ENCODE measurements at regions not wholly inside any gene's neighbourhood (a gene's known extent, or its start where the extent isn't known, plus 50 kb on each side); places are given as distances from the start of the nearest gene placed in this dataset.

DNA sequence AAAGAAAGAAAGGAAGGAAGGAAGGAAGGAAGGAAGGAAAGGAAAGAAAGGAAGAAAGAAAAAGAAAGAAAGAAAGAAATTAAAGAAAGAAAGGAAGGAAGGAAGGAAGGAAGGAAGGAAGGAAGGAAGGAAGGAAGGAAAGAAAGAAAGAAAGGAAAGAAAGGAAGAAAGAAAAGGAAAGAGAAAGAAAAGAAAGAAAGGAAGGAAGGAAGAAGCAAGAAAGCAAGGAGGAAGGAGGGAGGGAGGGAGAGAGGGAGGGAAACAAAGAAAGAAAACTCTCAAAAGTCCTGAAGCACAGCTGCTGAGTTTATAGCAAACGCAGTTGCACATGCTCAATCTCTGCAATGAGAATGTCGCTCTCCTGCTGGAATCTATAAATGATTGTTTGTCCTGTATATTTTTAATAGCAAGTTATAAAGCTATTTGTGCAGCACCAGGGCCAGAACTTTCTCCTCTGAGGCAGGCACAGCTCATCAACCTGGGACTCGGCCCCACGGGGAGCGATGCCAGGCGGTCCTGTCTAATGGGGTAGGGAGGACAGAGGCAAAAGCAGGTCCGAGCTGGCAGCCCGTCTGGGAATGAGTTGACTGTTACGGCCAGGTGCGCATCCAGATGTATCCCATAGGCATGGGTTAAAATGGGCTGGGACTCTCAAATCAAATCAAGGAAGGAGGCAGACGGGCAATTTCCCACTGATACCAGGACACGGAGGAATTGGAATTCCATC lies 118.0 kb upstream of the PFKP start:
- no peak for DNase-seq

DNA sequence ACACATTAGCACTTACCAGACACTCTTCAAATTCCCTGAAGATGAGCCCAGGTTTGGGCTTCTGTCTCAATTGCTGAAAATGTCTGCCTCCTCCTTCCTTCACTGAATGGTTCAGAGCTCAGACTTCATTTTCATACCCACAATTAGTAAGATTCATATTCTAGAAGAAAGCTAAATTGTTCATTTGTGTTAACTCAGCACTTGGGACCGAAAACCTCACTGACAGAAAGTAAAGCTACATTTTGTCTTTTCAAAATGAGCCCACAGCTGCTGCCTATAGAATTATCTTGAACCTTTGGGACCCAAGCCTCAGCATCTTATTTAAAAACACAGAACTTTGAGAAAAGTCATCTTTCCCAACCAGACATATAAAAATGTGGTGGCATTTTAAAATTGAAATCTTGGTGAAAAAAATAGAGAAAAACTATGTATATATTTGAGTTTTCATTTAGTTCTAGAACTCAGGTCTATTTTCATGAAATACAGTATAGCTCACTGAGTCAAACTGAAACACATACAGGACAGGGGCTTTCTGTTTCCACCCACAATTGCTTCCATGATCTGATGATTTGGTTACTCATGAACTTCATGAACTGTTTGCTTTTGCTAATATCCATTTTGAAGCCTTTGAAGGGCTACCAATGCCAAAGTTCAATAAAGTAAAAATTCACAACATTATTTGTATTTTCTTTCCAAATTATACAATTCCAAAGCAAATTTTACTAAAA lies 119.1 kb upstream of the PFKP start:
- DNase-seq = no peak

- DNase-seq = no peak
Measured at GRCh38 chr10:2944788-2945187, 122.6 kb upstream of the PFKP start.

DNA sequence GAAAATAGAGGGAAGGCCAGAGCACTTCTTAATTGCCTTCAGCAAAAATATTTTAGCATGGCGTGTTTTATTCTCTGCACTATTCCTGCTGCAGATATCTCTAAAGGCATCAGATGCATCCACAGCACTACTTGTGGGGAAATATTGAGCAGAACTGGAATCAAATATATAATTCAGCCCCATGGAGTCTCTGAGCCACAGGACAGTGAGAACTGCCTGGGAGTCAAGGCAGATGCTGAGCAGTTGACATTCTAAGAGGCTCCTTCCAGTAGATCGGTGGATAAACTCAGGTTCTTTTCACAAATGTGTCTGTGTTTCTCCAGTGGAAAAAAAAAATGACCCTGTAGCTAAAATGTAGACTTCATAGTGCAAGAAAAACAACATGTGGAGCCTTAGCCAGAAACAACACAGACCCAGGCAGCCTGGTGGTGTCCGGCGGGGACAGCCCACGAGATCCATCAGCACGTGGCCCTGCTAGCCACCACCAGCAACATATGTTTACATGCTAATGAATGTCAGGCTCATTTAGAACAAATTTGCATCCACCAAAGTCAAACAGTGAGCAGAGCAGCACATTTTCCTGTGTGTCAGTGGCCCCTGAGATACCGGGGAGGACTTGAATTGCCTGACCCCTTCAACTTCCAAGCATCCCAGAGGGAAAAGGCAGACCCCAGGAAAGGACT lies 123.3 kb upstream of the PFKP start:
- DNase-seq = no peak

- DNase-seq = no peak
Measured at GRCh38 chr10:2942938-2943337, 124.4 kb upstream of the PFKP start.

- no peak for DNase-seq
Measured at GRCh38 chr10:2938869-2939268, 128.5 kb upstream of the PFKP start.

- no peak for DNase-seq
Measured at GRCh38 chr10:2936816-2937215, 130.5 kb upstream of the PFKP start.

DNA sequence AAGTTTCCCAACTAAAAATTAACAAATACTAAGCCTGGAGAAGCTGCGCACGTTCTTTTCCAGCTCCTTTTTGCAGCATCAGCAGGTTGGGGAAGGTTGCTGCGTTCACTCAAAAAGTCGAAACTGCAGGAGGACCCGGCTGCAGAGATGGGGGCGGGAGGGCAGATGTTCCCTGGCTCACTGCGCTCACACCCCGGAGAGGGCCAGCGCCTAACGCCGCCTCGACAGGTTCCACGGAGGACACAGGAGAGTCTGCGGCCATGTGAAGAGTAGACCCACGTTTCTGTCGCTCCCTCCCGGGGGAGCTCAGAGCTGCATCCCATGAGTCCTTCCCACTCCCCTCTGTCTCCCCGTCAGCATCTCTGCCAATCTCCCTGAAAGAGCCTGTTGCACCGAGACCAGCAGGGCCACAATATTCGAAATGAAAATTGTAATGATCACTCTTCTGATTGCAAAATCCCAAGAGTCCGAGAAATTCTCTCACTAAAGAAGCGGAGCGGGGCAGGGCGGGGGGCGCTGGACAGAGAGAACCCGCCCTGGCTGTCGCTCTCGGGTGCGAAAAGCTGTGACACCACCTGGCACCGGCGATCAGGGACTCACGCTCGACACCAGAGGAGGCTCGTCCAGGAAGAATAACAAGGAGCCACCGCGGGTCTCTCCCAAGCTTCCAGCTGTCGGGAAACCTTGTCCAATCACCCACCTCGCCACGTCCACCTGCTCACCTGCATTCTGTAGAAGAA lies 131.5 kb upstream of the PFKP start:
- DNase-seq = no peak

GRCh38 chr10:2933924-2934323 lies 133.4 kb upstream of the PFKP start:
- no peak for DNase-seq

DNA sequence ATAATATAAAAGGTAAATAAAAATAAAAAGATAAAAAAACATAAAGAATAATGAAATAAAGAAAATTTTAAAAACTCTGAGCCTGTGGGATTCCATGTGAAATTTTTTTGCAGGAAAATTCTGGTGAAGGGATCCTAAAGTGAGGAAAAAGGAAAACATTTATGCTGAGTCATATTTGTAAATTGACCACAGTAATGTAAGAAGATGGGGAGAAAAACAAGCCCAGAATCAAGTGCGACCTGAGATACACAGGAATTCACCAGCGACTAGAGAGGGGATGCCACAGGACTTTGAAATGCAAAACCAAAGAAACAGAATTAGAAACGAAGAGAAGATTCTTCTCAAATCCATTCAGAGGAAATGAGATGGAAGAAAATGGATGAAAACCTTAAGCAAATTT lies 133.8 kb upstream of the PFKP start:
- no peak for DNase-seq

- DNase-seq = no peak
Measured at GRCh38 chr10:2933071-2933470, 134.3 kb upstream of the PFKP start.

DNA sequence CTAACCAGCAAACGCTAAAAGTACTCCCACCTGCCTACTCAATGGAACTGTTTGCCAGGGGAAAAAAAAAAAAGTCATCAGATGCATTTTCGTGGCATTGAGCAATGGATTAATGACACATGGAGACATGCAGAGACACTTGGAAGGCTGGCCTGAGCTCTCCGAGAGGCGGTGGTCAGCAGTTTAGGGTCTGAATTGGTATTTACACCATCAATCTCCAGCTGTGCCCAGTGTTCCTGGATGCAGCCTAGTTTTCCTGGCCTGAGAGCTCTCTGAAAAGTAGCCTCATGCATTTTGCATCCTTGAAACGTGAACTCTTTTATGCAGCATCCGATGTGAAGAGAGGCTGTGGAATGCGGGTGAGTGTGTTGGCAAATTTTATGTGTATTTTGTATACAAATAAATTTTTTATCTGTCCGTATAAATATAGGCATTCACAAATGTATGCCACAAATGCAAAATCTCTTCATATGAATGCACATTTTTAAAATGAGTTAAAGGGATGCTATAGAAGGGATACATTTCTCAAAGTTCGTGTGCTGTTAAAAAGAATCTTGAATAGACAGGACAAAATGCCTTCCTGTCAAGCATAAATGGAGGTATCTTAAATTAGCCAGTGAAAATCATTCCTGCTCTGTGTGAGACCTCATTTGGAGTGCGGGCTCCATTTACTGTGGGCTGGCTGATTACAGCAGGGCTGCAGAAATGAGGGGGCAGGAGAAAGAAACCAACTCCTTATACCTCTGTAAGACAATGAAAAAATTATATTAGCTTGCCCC lies 137.7 kb upstream of the PFKP start:
- no peak for DNase-seq

GRCh38 chr10:2927958-2928840 lies 139.1 kb upstream of the PFKP start:
- DNase-seq = peak; percentile 27

GRCh38 chr10:2926918-2927660 lies 140.3 kb upstream of the PFKP start:
- DNase-seq = no peak

GRCh38 chr10:2925631-2926030 lies 141.7 kb upstream of the PFKP start:
- no peak for DNase-seq

DNA sequence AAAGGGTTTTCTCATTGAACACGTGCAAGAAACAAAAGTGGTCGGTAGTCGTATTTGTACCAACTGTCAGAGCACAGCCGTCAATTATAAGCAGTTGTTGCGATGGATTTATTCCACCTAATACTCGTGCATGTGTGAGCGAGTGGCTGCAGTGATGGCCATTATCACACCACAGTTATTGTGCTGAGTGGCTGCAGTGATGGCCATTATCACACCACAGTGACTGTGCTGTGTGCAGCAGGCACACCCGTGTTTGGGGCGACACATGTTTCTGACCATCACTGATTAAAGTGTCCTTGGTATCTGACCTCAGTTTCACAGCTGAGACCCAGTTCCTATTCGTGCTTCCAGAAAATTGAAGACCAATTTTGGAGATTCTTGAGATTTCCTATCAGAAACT lies 142.9 kb upstream of the PFKP start:
- no peak for DNase-seq

DNA sequence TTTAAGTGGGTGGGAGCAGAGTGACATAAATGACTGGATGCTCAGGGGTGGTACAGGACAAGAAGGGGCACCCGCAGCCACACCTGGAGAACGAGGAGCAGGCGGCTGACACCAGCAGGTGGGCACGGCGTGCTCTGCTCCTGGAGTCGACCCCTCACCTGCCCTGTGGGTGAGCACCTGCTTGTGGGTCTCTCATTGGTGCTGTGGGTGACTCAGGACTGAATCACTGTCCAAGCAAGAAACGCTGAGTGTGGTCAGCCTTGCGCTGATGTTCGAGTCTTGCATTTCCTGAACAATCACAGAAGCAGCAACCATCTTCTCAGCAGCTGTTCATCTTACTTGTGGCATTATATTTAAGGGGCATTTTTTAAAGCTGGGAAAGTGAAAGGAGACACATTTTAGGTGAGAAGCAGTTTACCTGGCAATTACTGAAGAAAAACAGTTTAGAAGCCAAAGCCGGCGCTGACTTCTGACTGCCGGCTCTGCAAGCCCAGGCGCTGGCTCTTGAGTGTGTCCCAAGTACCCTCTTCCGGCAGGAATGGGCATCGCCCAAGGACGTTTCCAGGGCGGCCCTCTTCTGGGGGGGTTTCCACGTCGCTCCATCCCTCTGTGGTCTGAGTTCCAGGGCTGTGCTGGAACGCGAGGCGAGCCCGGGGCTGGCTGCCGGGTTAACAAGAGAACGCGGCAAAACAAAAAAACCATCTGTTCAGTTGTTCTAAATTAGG lies 145.2 kb upstream of the PFKP start:
- no peak for DNase-seq

GRCh38 chr10:2920637-2921036 lies 146.7 kb upstream of the PFKP start:
- no peak for DNase-seq

- no peak for DNase-seq
Measured at GRCh38 chr10:2920168-2920567, 147.2 kb upstream of the PFKP start.

DNA sequence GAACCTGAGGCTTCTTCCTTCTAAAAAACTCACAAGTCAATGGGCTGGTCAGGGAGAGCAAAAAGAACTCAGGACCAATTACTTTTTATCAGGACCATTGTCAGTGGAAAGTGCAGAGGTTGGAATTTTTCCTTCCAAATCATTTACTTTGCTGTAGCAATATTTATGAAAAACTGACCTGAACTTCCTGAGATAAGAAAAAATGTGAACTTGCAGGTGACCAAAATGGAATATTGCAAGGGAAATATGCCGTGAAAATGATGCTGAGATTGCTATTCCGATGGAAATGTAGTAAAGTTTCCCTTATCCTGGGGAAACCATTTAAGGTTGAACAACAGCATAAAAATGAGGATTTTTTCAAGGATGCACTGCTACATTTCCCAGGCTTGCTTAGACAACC lies 148.3 kb upstream of the PFKP start:
- DNase-seq = no peak
